GM18909 (cell line): ENCODE measurements at regions not wholly inside any gene's neighbourhood (a gene's known extent, or its start where the extent isn't known, plus 50 kb on each side); places are given as distances from the start of the nearest gene placed in this dataset.
"Not testable (repeated sequence)": the region's sequence is repeated elsewhere in the genome, so short reads cannot be mapped to it uniquely, and the experiment has no call there.

Experiments
- ATAC-seq: cut with Tn5 transposase; IDR thresholded peaks from one replicate; pipeline ENCODE4 v1.9.1; 2021; ENCODE audit warnings: mild to moderate bottlenecking; ENCODE audit not compliant: unreplicated experiment, poor library complexity

GRCh38 chr7:91355695-91356435 is 91.6 kb downstream of the FZD1 start:
- ATAC-seq, result no peak

- ATAC-seq, result no peak
Measured at GRCh38 chr7:91356915-91357314, 92.7 kb downstream of the FZD1 start.

- ATAC-seq, result no peak
Measured at GRCh38 chr7:91357379-91357778, 93.1 kb downstream of the FZD1 start.

- ATAC-seq, result no peak
Measured at GRCh38 chr7:91357901-91358300, 93.7 kb downstream of the FZD1 start.

- no peak for ATAC-seq
Measured at GRCh38 chr7:91358303-91358702, 94.1 kb downstream of the FZD1 start.

GRCh38 chr7:91365097-91365496 is 100.9 kb downstream of the FZD1 start:
- ATAC-seq, result not testable (repeated sequence)

GRCh38 chr7:91366091-91366490 is 101.9 kb downstream of the FZD1 start:
- ATAC-seq, result no peak

- no peak for ATAC-seq
Measured at GRCh38 chr7:91367812-91368578, 103.8 kb downstream of the FZD1 start.

- no peak for ATAC-seq
Measured at GRCh38 chr7:91372323-91372722, 108.1 kb downstream of the FZD1 start.

- no peak for ATAC-seq
Measured at GRCh38 chr7:91373111-91373800, 109.0 kb downstream of the FZD1 start.

- no peak for ATAC-seq
Measured at GRCh38 chr7:91374321-91374989, 110.2 kb downstream of the FZD1 start.

GRCh38 chr7:91375378-91375777 is 111.1 kb downstream of the FZD1 start:
- ATAC-seq, result no peak

- no peak for ATAC-seq
Measured at GRCh38 chr7:91378131-91378530, 113.9 kb downstream of the FZD1 start.

- no peak for ATAC-seq
Measured at GRCh38 chr7:91379236-91379635, 115.0 kb downstream of the FZD1 start.

- ATAC-seq, result no peak
Measured at GRCh38 chr7:91379991-91380390, 115.8 kb downstream of the FZD1 start.

GRCh38 chr7:91383053-91383904 is 119.0 kb downstream of the FZD1 start:
- ATAC-seq, result no peak

- ATAC-seq, result no peak
Measured at GRCh38 chr7:91383905-91384274, 119.7 kb downstream of the FZD1 start.

GRCh38 chr7:91394757-91395156 is 130.5 kb downstream of the FZD1 start:
- not testable (repeated sequence) for ATAC-seq

- ATAC-seq, result not testable (repeated sequence)
Measured at GRCh38 chr7:91395313-91395712, 131.1 kb downstream of the FZD1 start.

GRCh38 chr7:91397096-91397495 is 132.9 kb downstream of the FZD1 start:
- ATAC-seq, result no peak
